ENCODE measurements at regions not wholly inside any gene's neighbourhood (a gene's known extent, or its start where the extent isn't known, plus 50 kb on each side); places are given as distances from the start of the nearest gene placed in this dataset.

DNA sequence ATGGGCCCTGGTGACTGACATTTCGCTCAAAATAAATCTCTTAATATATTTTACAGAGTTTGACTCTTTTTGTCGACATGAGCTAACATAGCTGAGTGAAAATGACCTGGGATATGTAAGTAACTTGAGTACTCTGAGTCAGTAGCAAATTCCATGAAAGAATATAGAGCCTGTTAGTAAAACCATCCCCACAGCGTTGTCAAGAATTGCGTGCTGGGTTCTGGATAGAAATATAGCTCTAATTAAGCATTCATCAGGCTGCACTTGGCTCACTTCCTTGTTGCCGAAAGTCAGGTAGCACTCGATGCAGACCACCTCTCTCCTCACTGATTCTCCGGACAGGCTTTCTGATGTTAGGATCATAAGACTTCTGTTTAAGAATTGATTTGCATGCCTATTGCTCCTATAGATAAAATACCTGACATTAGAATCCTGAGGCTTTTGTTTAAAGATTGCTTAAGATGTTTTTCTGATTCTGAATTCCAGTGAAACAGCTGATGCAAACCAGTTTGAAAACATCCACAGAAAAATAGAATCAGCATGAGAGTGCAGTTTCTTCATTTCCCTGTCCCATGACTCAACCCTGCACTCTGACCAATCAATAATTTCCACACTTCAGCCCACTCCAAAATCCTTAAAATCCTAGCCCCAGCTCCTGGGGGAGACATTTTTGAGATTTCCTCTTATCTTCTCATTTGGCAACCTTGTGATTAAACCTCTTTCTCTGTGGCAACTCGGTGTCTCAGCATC, 310.6 kb downstream of the DIRAS2 start:
- Histone ChIP-seq H3K4me3 (ENCODE audit: low read depth, low read length) (no peak overlapping the region), H3K4me1 (peaks cover 7% of the 10 kb centered on the region; the same call in 1 of the 2 replicates), H3K9me3 (no peaks in the 10 kb centered on the region; the same call in 1 of the 2 replicates), H3K27me3 (no peaks in the 10 kb centered on the region; the same call in 1 of the 2 replicates), H3K36me3 (no peaks in the 10 kb centered on the region)
- TF ChIP-seq, protein P1, sequence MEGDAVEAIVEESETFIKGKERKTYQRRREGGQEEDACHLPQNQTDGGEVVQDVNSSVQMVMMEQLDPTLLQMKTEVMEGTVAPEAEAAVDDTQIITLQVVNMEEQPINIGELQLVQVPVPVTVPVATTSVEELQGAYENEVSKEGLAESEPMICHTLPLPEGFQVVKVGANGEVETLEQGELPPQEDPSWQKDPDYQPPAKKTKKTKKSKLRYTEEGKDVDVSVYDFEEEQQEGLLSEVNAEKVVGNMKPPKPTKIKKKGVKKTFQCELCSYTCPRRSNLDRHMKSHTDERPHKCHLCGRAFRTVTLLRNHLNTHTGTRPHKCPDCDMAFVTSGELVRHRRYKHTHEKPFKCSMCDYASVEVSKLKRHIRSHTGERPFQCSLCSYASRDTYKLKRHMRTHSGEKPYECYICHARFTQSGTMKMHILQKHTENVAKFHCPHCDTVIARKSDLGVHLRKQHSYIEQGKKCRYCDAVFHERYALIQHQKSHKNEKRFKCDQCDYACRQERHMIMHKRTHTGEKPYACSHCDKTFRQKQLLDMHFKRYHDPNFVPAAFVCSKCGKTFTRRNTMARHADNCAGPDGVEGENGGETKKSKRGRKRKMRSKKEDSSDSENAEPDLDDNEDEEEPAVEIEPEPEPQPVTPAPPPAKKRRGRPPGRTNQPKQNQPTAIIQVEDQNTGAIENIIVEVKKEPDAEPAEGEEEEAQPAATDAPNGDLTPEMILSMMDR (IDR thresholded peaks at IDR 0.05; ENCODE audit: low read depth, low read length) = no peak
- DNase-seq = no peak

DNA sequence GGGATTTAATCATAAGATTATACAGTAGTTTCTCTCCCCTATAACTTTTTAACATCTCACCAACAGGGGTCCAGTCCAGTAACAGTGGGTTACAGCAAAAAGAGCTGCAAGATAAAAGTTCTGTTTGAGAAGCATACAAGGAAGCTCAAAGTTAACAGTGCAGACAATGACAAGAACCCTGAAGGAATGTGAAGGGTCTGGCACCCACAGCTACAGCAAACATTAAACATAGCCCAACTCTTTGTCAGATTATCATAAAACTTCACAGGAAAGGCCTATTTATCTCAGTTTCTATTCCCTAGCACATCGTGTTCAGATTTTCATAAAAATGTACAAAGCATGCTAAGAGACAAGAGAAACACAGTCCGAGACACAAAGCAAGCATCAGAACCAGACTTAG, 309.4 kb downstream of the DIRAS2 start:
- TF ChIP-seq, protein P1 (IDR thresholded peaks at IDR 0.05; ENCODE audit: low read depth, low read length) = no peak
- no peaks in the 10 kb centered on the region for H3K36me3 ChIP-seq
- no peak for DNase-seq

DNA sequence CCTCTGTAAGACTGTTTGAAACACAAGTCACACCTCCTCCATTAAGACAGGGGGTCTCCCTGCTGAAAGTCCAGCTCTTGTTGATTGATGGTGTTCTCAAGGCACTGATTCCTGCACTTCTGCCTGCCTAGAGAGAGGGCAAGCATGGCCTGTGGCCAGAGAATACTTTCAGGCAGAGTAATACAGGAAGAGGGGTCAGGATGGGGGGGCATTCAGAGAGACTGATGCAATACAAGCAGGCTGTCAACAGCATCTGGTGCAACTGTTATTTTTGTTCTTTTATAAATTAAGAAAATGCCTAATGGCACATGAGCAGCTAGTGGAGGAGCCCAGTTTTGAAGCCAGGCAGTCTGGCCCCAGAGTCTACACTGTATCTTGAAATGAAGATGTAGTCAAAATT, 302.2 kb downstream of the DIRAS2 start:
- Histone ChIP-seq H3K4me1 (no peaks in the 10 kb centered on the region), H3K27me3 (no peaks in the 10 kb centered on the region; the same call in 1 of the 2 replicates), H3K36me3 (no peaks in the 10 kb centered on the region), H3K9me3 (no peaks in the 10 kb centered on the region), H3K4me3 (ENCODE audit: low read depth, low read length) (no peak overlapping the region)
- DNase-seq = no peak
- TF ChIP-seq, protein P1 (IDR thresholded peaks at IDR 0.05; ENCODE audit: low read depth, low read length) = no peak

More for the DNA sequence above, 309.4 kb downstream of the DIRAS2 start:
- Histone ChIP-seq H3K9me3 (no peaks in the 10 kb centered on the region), H3K4me3 (ENCODE audit: low read depth, low read length) (no peak overlapping the region), H3K27me3 (no peaks in the 10 kb centered on the region; the same call in 1 of the 2 replicates), H3K4me1 (peaks cover 7% of the 10 kb centered on the region; the same call in 1 of the 2 replicates)

DNA sequence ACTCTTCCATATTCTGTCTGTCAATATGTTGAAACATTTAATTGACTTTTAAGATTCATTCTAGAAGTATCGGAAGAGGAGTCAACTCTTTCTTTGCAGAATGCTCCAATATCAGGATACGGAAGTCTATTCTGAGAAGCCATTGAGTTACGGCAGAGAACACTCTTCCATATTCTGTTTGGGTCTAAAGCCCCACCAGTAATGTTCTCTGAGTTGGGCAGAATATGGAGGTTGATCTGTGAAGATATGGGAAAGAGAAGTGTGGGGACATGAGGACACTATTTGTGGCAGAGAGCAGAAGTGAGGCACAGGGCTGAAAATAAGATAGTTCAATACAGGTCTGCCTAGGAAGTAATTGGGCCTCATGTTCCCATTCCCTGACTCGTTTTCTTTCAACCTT, 300.0 kb downstream of the DIRAS2 start:
- Histone ChIP-seq H3K9me3 (no peaks in the 10 kb centered on the region), H3K27me3 (peaks cover 5% of the 10 kb centered on the region), H3K36me3 (no peaks in the 10 kb centered on the region), H3K4me1 (no peaks in the 10 kb centered on the region), H3K4me3 (ENCODE audit: low read depth, low read length) (no peak overlapping the region)
- TF ChIP-seq, protein P1 (IDR thresholded peaks at IDR 0.05; ENCODE audit: low read depth, low read length) = no peak
- no peak for DNase-seq

DNA sequence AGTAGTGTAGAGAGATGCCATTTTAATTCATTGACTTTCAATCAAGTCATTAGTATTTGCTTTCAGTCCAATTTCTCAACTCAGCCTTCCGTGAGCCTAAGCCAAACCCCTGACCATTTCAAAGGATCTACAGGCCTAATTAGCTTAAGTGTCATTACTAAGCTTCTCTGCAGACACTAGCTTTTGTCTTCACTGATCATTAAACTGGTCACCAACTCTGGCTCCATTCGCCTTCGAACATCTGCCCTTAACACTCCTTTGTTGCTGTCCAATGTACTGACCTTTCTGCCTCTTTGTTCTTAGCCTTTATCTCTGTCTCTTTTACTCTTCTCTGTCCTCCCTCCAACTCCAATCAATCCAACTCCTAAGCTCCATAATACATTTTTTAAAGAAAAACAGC, 299.3 kb downstream of the DIRAS2 start:
- no peak for DNase-seq
- peaks cover 11% of the 10 kb centered on the region for H3K27me3 ChIP-seq
- H3K4me3 ChIP-seq (ENCODE audit: low read depth, low read length) = no peak overlapping the region
- no peaks in the 10 kb centered on the region for H3K36me3 ChIP-seq
- no peaks in the 10 kb centered on the region for H3K4me1 ChIP-seq
- H3K9me3 ChIP-seq = no peaks in the 10 kb centered on the region
- TF ChIP-seq, protein P1 (IDR thresholded peaks at IDR 0.05; ENCODE audit: low read depth, low read length) = no peak

DNA sequence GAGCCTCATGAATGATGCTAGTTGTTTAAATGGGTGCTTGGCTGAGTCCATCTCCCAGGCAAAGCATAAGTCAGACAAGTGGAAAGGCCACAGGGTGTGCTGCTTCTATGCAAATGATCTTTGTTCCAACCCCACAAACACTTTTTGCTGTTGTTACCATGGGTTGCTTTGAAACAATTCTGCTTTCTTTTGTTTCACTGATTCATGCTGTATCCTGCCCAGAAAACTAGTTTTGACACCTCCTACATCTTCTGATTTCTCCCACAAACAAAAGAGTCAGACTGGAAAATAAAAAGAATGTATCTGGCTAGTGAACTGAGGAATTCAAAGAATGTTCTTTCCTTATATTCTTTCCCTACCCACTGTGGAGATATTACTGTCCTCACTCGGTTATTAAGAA, 298.6 kb downstream of the DIRAS2 start:
- Histone ChIP-seq H3K4me3 (ENCODE audit: low read depth, low read length) (no peak overlapping the region), H3K4me1 (no peaks in the 10 kb centered on the region), H3K9me3 (no peaks in the 10 kb centered on the region), H3K36me3 (no peaks in the 10 kb centered on the region), H3K27me3 (peaks cover 11% of the 10 kb centered on the region)
- DNase-seq = no peak
- TF ChIP-seq, protein P1 (IDR thresholded peaks at IDR 0.05; ENCODE audit: low read depth, low read length) = no peak
